Astrocyte of the spinal cord (primary cell): ENCODE measurements at regions not wholly inside any gene's neighbourhood (a gene's known extent, or its start where the extent isn't known, plus 50 kb on each side); places are given as distances from the start of the nearest gene placed in this dataset.
A peak's percentile ranks its signal among the peaks of the same experiment; 100 is the strongest.

Source experiments
- DNase-seq: peaks from one replicate; pipeline ENCODE4 v3.0.0; 2011; ENCODE audit warnings: low read depth, low spot score
- H3K4me3 ChIP-seq: 2 replicates; pipeline ENCODE4 v1.5.1; 2011; ENCODE audit warnings: low read depth, mild to moderate bottlenecking, low read length, moderate library complexity
- in situ Hi-C: cut with HindIII; loops from 2 replicates; pipeline ENCODE4 v1.10.0; 2017; ENCODE audit warnings: low sequenced_read_pairs
- TF ChIP-seq, protein P1 (sequence below): IDR thresholded peaks from 2 replicates; pipeline ENCODE4 v1.5.1; 2012; ENCODE audit warnings: low read depth, mild to moderate bottlenecking, low read length, inconsistent platforms

DNA sequence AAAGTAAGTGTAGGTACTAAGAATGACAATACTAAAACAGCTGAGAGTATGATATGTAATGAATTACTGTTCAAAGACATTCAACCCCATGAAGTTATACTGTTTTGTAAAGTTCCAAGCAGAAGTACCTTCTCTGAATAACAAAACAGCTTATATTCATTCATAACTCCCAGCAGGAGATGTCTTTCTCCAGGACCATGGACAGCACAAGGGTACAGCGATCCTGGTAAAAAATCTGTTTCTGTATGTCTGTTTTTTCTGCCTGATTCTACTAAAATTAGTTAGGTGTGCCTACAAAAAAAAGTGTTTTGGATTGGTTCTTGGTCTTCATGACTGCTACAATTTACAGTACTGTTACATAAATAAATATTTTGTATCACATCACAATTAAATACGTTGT, 172.5 kb upstream of the SLITRK5 start:
- peak; percentile 40 for DNase-seq
- H3K4me3 ChIP-seq, result no peak overlapping the region
- TF ChIP-seq, protein P1, sequence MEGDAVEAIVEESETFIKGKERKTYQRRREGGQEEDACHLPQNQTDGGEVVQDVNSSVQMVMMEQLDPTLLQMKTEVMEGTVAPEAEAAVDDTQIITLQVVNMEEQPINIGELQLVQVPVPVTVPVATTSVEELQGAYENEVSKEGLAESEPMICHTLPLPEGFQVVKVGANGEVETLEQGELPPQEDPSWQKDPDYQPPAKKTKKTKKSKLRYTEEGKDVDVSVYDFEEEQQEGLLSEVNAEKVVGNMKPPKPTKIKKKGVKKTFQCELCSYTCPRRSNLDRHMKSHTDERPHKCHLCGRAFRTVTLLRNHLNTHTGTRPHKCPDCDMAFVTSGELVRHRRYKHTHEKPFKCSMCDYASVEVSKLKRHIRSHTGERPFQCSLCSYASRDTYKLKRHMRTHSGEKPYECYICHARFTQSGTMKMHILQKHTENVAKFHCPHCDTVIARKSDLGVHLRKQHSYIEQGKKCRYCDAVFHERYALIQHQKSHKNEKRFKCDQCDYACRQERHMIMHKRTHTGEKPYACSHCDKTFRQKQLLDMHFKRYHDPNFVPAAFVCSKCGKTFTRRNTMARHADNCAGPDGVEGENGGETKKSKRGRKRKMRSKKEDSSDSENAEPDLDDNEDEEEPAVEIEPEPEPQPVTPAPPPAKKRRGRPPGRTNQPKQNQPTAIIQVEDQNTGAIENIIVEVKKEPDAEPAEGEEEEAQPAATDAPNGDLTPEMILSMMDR, result no peak
- in situ Hi-C loops, result no loop called here

DNA sequence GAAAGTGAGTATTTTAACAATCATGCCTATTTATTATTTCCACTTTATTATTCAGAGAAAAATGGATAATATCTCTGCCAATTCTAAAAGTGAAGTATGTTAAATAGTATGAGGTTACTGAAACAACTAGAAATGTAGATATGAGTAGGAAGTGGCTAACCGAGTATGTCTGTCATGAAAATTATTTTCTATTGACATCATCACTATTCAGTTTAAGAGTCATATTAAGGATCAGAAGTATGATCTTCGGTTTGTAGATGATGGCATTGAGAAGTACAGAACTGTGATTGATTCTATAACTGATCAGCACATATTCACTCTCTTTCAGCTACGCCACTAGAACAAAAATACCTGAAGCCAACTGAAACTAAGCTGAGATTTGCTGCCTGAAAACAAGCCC, 146.4 kb upstream of the SLITRK5 start:
- DNase-seq, result no peak
- TF ChIP-seq, protein P1, result no peak
- no peak overlapping the region for H3K4me3 ChIP-seq
- in situ Hi-C loops, result no loop called here

GRCh38 chr13:87533776-87534175, 137.4 kb upstream of the SLITRK5 start:
- H3K4me3 ChIP-seq, result no peak overlapping the region
- no peak for DNase-seq
- TF ChIP-seq, protein P1, result no peak
- in situ Hi-C loops, result no loop called here

GRCh38 chr13:87535911-87536310, 135.3 kb upstream of the SLITRK5 start:
- TF ChIP-seq, protein P1, result no peak
- H3K4me3 ChIP-seq, result no peak overlapping the region
- no peak for DNase-seq
- in situ Hi-C loops, result no loop called here

- no peak overlapping the region for H3K4me3 ChIP-seq
- in situ Hi-C loops, result no loop called here
- TF ChIP-seq, protein P1, result no peak
- DNase-seq, result peak; percentile 77
Observed at GRCh38 chr13:87536499-87536898, 134.7 kb upstream of the SLITRK5 start.

GRCh38 chr13:87536899-87537298, 134.3 kb upstream of the SLITRK5 start:
- in situ Hi-C loops, result no loop called here
- DNase-seq, result no peak
- TF ChIP-seq, protein P1, result no peak
- H3K4me3 ChIP-seq, result no peak overlapping the region

DNA sequence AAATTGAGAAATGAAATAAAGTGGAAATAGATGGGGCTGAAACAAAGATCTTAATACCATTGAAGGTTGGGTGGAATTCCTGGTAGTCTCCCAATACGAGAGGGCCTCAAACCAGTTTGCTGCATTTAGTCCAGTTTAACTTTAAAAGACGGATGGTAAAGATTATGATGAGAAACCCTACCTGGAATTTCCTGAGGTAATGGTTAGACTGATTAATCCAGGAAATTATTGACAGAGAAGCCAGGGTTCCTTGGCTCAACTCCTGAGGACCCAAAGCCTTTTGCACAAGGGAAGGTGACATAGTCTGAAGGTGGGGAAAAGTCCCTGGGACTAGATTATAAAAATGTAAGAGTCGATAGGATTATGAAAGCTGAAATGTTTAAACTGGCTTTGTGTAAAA, 133.2 kb upstream of the SLITRK5 start:
- no peak overlapping the region for H3K4me3 ChIP-seq
- no peak for DNase-seq
- TF ChIP-seq, protein P1, result no peak
- in situ Hi-C loops, result no loop called here
